Breast epithelium (tissue), 3 donors: ENCODE measurements at regions not wholly inside any gene's neighbourhood (a gene's known extent, or its start where the extent isn't known, plus 50 kb on each side); places are given as distances from the start of the nearest gene placed in this dataset.

Source experiments
- CTCF ChIP-seq, 3 donors: fragments of 450-650 bp; IDR thresholded peaks; one replicate each; pipeline ENCODE4 v1.5.1; 2016 to 2017; ENCODE audit warnings: antibody characterized with exemption in 3 of 3, mild to moderate bottlenecking in 3 of 3, moderate library complexity in 3 of 3
- POLR2AphosphoS5 ChIP-seq, 3 donors: sonication (generic); formaldehyde crosslinking; IDR thresholded peaks; one replicate each; pipeline ENCODE4 v1.6.1; 2017; ENCODE audit warnings: antibody characterized with exemption in 3 of 3

GRCh38 chr3:1828519-1828918, 270.1 kb upstream of the CNTN4 start:
- TF ChIP-seq CTCF (IDR thresholded peaks at IDR 0.05) (no peak), POLR2AphosphoS5 (IDR thresholded peaks at IDR 0.05) (no peak)
